ENCODE measurements at regions not wholly inside any gene's neighbourhood (a gene's known extent, or its start where the extent isn't known, plus 50 kb on each side); places are given as distances from the start of the nearest gene placed in this dataset.

DNA sequence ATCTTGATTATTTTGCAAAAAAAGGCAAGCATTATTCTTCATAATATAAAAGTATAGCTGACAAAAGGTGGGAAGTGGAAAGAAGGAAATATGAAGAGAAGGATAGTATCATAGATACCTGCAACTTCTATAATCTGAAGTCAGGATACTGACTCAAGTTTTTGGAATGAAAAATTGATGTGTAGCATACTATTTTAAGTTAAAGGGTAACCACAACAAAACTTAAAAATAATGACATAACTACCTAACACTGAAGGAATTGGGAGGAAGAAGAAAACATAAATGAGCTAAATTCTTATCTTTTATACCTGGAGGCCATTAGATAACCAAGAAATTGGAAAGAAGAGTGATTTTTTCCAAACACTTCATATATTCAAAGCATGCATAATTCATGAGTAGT, 51.8 kb upstream of the TLE1 start:
- H3K27ac ChIP-seq (ENCODE audit: control insufficient read depth, insufficient read depth), result no peak overlapping the region
- H3K9me3 ChIP-seq (replicated peaks; ENCODE audit: control insufficient read depth, insufficient read depth, low read length), result no peaks in the 10 kb centered on the region
- no TSS peak for BruUV-seq (replicated peaks)
- ChIA-PET CTCF (no interaction called here), SMC1A (ENCODE audit: uncharacterized antibody, unreplicated experiment) (no interaction called here), POLR2A (no interaction called here), RAD21 (ENCODE audit: unreplicated experiment) (no interaction called here)
- no peak overlapping the region for H3K9ac ChIP-seq (ENCODE audit: control insufficient read depth, insufficient read depth, low read length)
- H3K36me3 ChIP-seq (ENCODE audit: control insufficient read depth in 2 of 2, insufficient read depth in 2 of 2, low read length in 1 of 2), result no peaks in the 10 kb centered on the region
- no peaks in the 10 kb centered on the region for H4K20me1 ChIP-seq (ENCODE audit: control insufficient read depth, insufficient read depth)
- in situ Hi-C loops (cut with MboI), result no loop called here
- no peak overlapping the region for H2AFZ ChIP-seq (ENCODE audit: control insufficient read depth, low read depth, low read length)
- no peak overlapping the region for H3K4me2 ChIP-seq (ENCODE audit: control insufficient read depth, insufficient read depth)
- no peaks in the 10 kb centered on the region for H3K27me3 ChIP-seq (replicated peaks in 1 of 2; ENCODE audit: control insufficient read depth in 2 of 2, insufficient read depth in 2 of 2, low read length in 1 of 2)
- H3K4me3 ChIP-seq, result no peak overlapping the region
- FAIRE-seq (no peak), DNase-seq (ENCODE audit: low read depth, low spot score) (no peak), ATAC-seq (no peak)
- H3K4me1 ChIP-seq (ENCODE audit: control insufficient read depth, insufficient read depth, low read length), result no peaks in the 10 kb centered on the region
- H3K79me2 ChIP-seq (ENCODE audit: control insufficient read depth, insufficient read depth, low read length), result no peaks in the 10 kb centered on the region
- TF ChIP-seq ZBTB4 (CRISPR knock-in tag; IDR thresholded peaks at IDR 0.05) (no peak), BACH1 (IDR thresholded peaks at IDR 0.05; ENCODE audit: borderline replicate concordance) (no peak), ZNF24 (IDR thresholded peaks at IDR 0.05) (no peak), ZBED1 (IDR thresholded peaks at IDR 0.05; ENCODE audit: borderline replicate concordance) (no peak)
- TF ChIP-seq, protein P1, sequence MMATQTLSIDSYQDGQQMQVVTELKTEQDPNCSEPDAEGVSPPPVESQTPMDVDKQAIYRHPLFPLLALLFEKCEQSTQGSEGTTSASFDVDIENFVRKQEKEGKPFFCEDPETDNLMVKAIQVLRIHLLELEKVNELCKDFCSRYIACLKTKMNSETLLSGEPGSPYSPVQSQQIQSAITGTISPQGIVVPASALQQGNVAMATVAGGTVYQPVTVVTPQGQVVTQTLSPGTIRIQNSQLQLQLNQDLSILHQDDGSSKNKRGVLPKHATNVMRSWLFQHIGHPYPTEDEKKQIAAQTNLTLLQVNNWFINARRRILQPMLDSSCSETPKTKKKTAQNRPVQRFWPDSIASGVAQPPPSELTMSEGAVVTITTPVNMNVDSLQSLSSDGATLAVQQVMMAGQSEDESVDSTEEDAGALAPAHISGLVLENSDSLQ (IDR thresholded peaks at IDR 0.05), result no peak
- intact Hi-C loops (cut with micrococcal nuclease; ENCODE audit: unreplicated experiment), result no loop called here
